ENCODE measurements at regions not wholly inside any gene's neighbourhood (a gene's known extent, or its start where the extent isn't known, plus 50 kb on each side); places are given as distances from the start of the nearest gene placed in this dataset.

DNA sequence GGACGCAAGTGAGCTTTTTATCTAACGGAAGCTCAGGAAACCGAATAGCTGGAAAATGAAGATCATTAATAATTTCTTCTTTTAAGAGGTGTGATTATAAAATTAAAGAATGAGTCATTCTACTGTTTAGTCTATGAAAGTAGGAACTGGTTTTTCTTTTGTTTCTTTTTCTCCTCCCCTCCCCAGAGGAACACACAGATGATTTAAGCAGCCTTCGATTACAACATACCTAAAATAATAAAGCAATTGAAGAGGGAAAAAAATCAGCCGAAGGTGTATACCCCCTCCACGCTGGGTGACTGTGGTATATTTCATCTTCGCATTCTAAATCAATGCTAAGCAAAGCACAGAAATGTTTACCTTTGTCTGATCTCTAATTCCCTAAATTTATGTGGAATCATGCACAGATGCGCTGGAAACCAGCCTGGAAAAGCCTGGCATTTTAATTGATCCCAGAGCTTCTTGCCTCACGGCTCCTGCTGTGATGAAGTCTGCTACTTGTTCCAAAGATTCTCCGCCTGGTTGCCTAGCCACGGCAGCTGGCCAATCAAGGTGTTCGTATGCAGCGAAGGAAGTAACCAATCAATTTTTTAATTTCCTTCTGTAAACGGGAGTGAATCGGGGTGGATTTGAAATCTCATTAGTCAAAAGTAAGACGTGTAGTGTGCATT is 133.9 kb downstream of the FANCF start:
- H3K4me3 ChIP-seq (ENCODE audit: low read depth, low read length, poor library complexity, severe bottlenecking), result no peak overlapping the region
- no peak for TF ChIP-seq EZH2phosphoT487 (IDR thresholded peaks at IDR 0.05; ENCODE audit: borderline replicate concordance, low read depth, low read length)
- TF ChIP-seq, protein P1, sequence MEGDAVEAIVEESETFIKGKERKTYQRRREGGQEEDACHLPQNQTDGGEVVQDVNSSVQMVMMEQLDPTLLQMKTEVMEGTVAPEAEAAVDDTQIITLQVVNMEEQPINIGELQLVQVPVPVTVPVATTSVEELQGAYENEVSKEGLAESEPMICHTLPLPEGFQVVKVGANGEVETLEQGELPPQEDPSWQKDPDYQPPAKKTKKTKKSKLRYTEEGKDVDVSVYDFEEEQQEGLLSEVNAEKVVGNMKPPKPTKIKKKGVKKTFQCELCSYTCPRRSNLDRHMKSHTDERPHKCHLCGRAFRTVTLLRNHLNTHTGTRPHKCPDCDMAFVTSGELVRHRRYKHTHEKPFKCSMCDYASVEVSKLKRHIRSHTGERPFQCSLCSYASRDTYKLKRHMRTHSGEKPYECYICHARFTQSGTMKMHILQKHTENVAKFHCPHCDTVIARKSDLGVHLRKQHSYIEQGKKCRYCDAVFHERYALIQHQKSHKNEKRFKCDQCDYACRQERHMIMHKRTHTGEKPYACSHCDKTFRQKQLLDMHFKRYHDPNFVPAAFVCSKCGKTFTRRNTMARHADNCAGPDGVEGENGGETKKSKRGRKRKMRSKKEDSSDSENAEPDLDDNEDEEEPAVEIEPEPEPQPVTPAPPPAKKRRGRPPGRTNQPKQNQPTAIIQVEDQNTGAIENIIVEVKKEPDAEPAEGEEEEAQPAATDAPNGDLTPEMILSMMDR (conservative IDR thresholded peaks at IDR 0.05; ENCODE audit: low read length), result no peak
- H3K4me2 ChIP-seq (ENCODE audit: low read length), result no peak overlapping the region
- no TSS peak for BruUV-seq (replicated peaks)
- H3K79me2 ChIP-seq (ENCODE audit: insufficient read depth, low read depth, low read length), result no peaks in the 10 kb centered on the region
- no peak for DNase-seq (ENCODE audit: low spot score)
- no peaks in the 10 kb centered on the region for H3K36me3 ChIP-seq (ENCODE audit: insufficient read depth, low read length)
- intact Hi-C loops (cut with micrococcal nuclease; ENCODE audit: unreplicated experiment), result no loop called here
- no peaks in the 10 kb centered on the region for H3K9me2 ChIP-seq (ENCODE audit: insufficient read depth, low read length)
- H3K4me1 ChIP-seq (ENCODE audit: insufficient read depth, low read length, poor library complexity, severe bottlenecking), result no peaks in the 10 kb centered on the region
- ChIA-PET CTCF (ENCODE audit: unreplicated experiment) (no interaction called here), POLR2A (interaction anchor here (0.6 to 0.8 kb wide), 2 partner anchors 9 to 13 kb away, joined by 3 read pairs; no protein-coding TSS in a partner anchor)
- H3K9me3 ChIP-seq (ENCODE audit: low read length), result no peaks in the 10 kb centered on the region
- no peak overlapping the region for H3K27ac ChIP-seq (ENCODE audit: low read depth, low read length, poor library complexity, severe bottlenecking)
- H4K20me1 ChIP-seq (ENCODE audit: insufficient read depth, low read length), result no peaks in the 10 kb centered on the region
- no peak overlapping the region for H2AFZ ChIP-seq (ENCODE audit: low read length)

GRCh38 chr11:22479971-22480720 is 142.0 kb downstream of the SLC17A6 start:
- Histone ChIP-seq H3K9me2 (ENCODE audit: insufficient read depth, low read length) (no peaks in the 10 kb centered on the region), H3K9me3 (ENCODE audit: low read length) (no peaks in the 10 kb centered on the region), H3K27ac (ENCODE audit: low read depth, low read length, poor library complexity, severe bottlenecking) (no peak overlapping the region), H3K4me3 (ENCODE audit: low read depth, low read length, poor library complexity, severe bottlenecking) (no peak overlapping the region), H3K4me1 (ENCODE audit: insufficient read depth, low read length, poor library complexity, severe bottlenecking) (no peaks in the 10 kb centered on the region), H4K20me1 (ENCODE audit: insufficient read depth, low read length) (no peaks in the 10 kb centered on the region), H3K36me3 (ENCODE audit: insufficient read depth, low read length) (no peaks in the 10 kb centered on the region), H2AFZ (ENCODE audit: low read length) (no peak overlapping the region), H3K79me2 (ENCODE audit: insufficient read depth, low read depth, low read length) (no peaks in the 10 kb centered on the region), H3K4me2 (ENCODE audit: low read length) (no peak overlapping the region)
- TF ChIP-seq EZH2phosphoT487 (IDR thresholded peaks at IDR 0.05; ENCODE audit: borderline replicate concordance, low read depth, low read length), result no peak
- TF ChIP-seq, protein P1 (conservative IDR thresholded peaks at IDR 0.05; ENCODE audit: low read length), result no peak
- CTCF ChIA-PET (ENCODE audit: unreplicated experiment), result no interaction called here
- intact Hi-C loops (cut with micrococcal nuclease; ENCODE audit: unreplicated experiment), result no loop called here
- POLR2A ChIA-PET, result interaction anchor here (0.8 kb wide), 1 partner anchor 10 kb away, joined by 4 read pairs; no protein-coding TSS in a partner anchor
- DNase-seq (ENCODE audit: low spot score), result no peak
- BruUV-seq (replicated peaks), result no TSS peak

- BruUV-seq (replicated peaks), result no TSS peak
- ChIA-PET CTCF (ENCODE audit: unreplicated experiment) (no interaction called here), POLR2A (no interaction called here)
- Histone ChIP-seq H3K27ac (ENCODE audit: low read depth, low read length, poor library complexity, severe bottlenecking) (no peak overlapping the region), H3K4me2 (ENCODE audit: low read length) (no peak overlapping the region), H3K36me3 (ENCODE audit: insufficient read depth, low read length) (no peaks in the 10 kb centered on the region), H2AFZ (ENCODE audit: low read length) (no peak overlapping the region), H4K20me1 (ENCODE audit: insufficient read depth, low read length) (no peaks in the 10 kb centered on the region), H3K79me2 (ENCODE audit: insufficient read depth, low read depth, low read length) (no peaks in the 10 kb centered on the region), H3K9me2 (ENCODE audit: insufficient read depth, low read length) (no peaks in the 10 kb centered on the region), H3K4me1 (ENCODE audit: insufficient read depth, low read length, poor library complexity, severe bottlenecking) (no peaks in the 10 kb centered on the region), H3K9me3 (ENCODE audit: low read length) (no peaks in the 10 kb centered on the region), H3K4me3 (ENCODE audit: low read depth, low read length, poor library complexity, severe bottlenecking) (no peak overlapping the region)
- intact Hi-C loops (cut with micrococcal nuclease; ENCODE audit: unreplicated experiment), result no loop called here
- no peak for DNase-seq (ENCODE audit: low spot score)
- TF ChIP-seq EZH2phosphoT487 (IDR thresholded peaks at IDR 0.05; ENCODE audit: borderline replicate concordance, low read depth, low read length), result no peak
- TF ChIP-seq, protein P1 (conservative IDR thresholded peaks at IDR 0.05; ENCODE audit: low read length), result no peak
Observed at GRCh38 chr11:22479208-22479607, 141.0 kb downstream of the SLC17A6 start.
